NCI-H526 (cell line): ENCODE measurements at regions not wholly inside any gene's neighbourhood (a gene's known extent, or its start where the extent isn't known, plus 50 kb on each side); places are given as distances from the start of the nearest gene placed in this dataset.
"Not testable (repeated sequence)": the region's sequence is repeated elsewhere in the genome, so short reads cannot be mapped to it uniquely, and the experiment has no call there.

Experiments used
- DNase-seq, 2 experiments: peaks; one replicate each; lab custom pipeline; 2025; lab: John Stamatoyannopoulos, UW

- DNase-seq, result no peak
Measured at GRCh38 chr20:53891306-53891894, 179.0 kb downstream of the BCAS1 start.

GRCh38 chr20:53890443-53891305 is 179.7 kb downstream of the BCAS1 start:
- no peak for DNase-seq

GRCh38 chr20:53889411-53890148 is 180.8 kb downstream of the BCAS1 start:
- DNase-seq, result no peak

GRCh38 chr20:53888951-53889350 is 181.4 kb downstream of the BCAS1 start:
- no peak for DNase-seq

GRCh38 chr20:53888510-53888909 is 181.9 kb downstream of the BCAS1 start:
- DNase-seq, result no peak

- DNase-seq, result no peak
Measured at GRCh38 chr20:53887973-53888372, 182.4 kb downstream of the BCAS1 start.

GRCh38 chr20:53884859-53885541 is 185.4 kb downstream of the BCAS1 start:
- no peak for DNase-seq

- peak; percentile 21 to 33 for DNase-seq
Measured at GRCh38 chr20:53883098-53883911, 187.1 kb downstream of the BCAS1 start.

- DNase-seq, result not testable (repeated sequence)
Measured at GRCh38 chr20:53882438-53882986, 187.9 kb downstream of the BCAS1 start.

GRCh38 chr20:53881362-53881761 is 189.0 kb downstream of the BCAS1 start:
- DNase-seq, result no peak

GRCh38 chr20:53880108-53880641 is 190.2 kb downstream of the BCAS1 start:
- no peak for DNase-seq

- DNase-seq, result no peak
Measured at GRCh38 chr20:53879048-53879684, 191.2 kb downstream of the BCAS1 start.

- DNase-seq, result no peak
Measured at GRCh38 chr20:53878262-53879047, 191.9 kb downstream of the BCAS1 start.

- no peak for DNase-seq
Measured at GRCh38 chr20:53876956-53877355, 193.4 kb downstream of the BCAS1 start.

- DNase-seq, result no peak
Measured at GRCh38 chr20:53876470-53876869, 193.9 kb downstream of the BCAS1 start.

GRCh38 chr20:53875452-53875851 is 194.9 kb downstream of the BCAS1 start:
- no peak for DNase-seq

GRCh38 chr20:53874706-53875105 is 195.7 kb downstream of the BCAS1 start:
- no peak for DNase-seq

GRCh38 chr20:53874104-53874503 is 196.3 kb downstream of the BCAS1 start:
- no peak for DNase-seq

GRCh38 chr20:53873230-53873604 is 197.2 kb downstream of the BCAS1 start:
- no peak for DNase-seq
